Kidney (tissue), 13 donors: ENCODE measurements at regions not wholly inside any gene's neighbourhood (a gene's known extent, or its start where the extent isn't known, plus 50 kb on each side); places are given as distances from the start of the nearest gene placed in this dataset.

Experiments
- DNase-seq, 5 donors: peaks; one replicate each; pipeline ENCODE4 v3.0.0-alpha.2; 2013 to 2020
- FAIRE-seq: peaks from 2 replicates; lab custom pipeline; 2012; peaks lifted over from hg19 to GRCh38; lab: Jason Lieb, UNC
- H3K27ac ChIP-seq, 2 donors: one replicate each; pipeline ENCODE4 v1.7.0; 2013; ENCODE audit warnings: low read depth in 2 of 2, low read length in 2 of 2, inconsistent platforms in 1 of 2
- H3K27me3 ChIP-seq: one replicate; pipeline ENCODE4 v1.7.1; 2013; ENCODE audit warnings: low read length, inconsistent platforms; ENCODE audit not compliant: control insufficient read depth, insufficient read depth
- H3K36me3 ChIP-seq, 3 donors: one replicate each; pipeline versions ENCODE4 v1.7.0 to v1.7.1; 2013; ENCODE audit warnings: low read length in 3 of 3, control low read depth in 1 of 3, inconsistent platforms in 1 of 3; ENCODE audit not compliant: insufficient read depth in 3 of 3, control insufficient read depth in 2 of 3
- H3K4me1 ChIP-seq, 3 donors: one replicate each; pipeline versions ENCODE4 v1.7.0 to v1.7.1; 2013; ENCODE audit warnings: low read length in 3 of 3, inconsistent platforms in 1 of 3, low read depth in 1 of 3; ENCODE audit not compliant: control insufficient read depth in 2 of 3, insufficient read depth in 2 of 3
- H3K4me3 ChIP-seq, 3 donors: one replicate each; pipeline versions ENCODE4 v1.7.0 to v1.8.1; 2013; ENCODE audit warnings: low read length in 3 of 3, control low read depth in 1 of 3, inconsistent platforms in 1 of 3
- H3K9ac ChIP-seq, 3 donors: one replicate each; pipeline versions ENCODE4 v1.7.0 to v1.7.1; 2013; ENCODE audit warnings: low read length in 3 of 3, control low read depth in 1 of 3, inconsistent platforms in 1 of 3
- H3K9me3 ChIP-seq, 3 donors: one replicate each; pipeline versions ENCODE4 v1.7.0 to v1.7.1; 2013; ENCODE audit warnings: low read length in 3 of 3, control low read depth in 1 of 3, inconsistent platforms in 1 of 3; ENCODE audit not compliant: control insufficient read depth in 2 of 3, insufficient read depth in 1 of 3
- intact Hi-C: fragments of 100-400 bp; cut with DNase I; formaldehyde crosslinking; loops from one replicate; pipeline ENCODE4 v1.11.1; 2022
- TF ChIP-seq, protein P1 (sequence below): IDR thresholded peaks from 3 replicates; pipeline ENCODE4 v1.5.1; 2012; ENCODE audit warnings: mild to moderate bottlenecking, moderate library complexity, borderline replicate concordance; ENCODE audit not compliant: insufficient read depth; ENCODE audit errors: extremely low read depth
- donor health status: control.
- donor health status: control.
- donor health status: control.
- donor health status: control.
- donor health status: control.
- donor health status: DM: yes; HTN: yes; CAD: no.
- donor health status: Normal renal cell carcinoma (clear cell type).

DNA sequence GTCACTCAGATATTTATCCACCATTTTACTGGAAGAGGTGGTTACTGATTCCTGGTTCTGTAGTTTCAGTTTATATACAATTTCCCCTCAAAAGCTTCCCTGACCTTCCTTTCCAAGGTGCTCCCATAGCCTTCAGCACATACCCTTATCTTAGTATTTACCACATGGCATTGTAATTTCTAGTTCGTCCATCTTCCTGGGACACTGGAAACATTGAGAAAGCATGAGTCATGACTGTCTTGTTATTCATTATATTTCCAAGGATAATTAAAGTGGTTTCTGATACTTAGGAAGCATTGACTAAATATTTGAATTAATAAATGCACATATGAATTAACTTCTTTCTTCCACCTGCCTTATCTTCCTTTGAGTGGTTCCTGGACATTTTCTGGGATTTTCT, 203.8 kb downstream of the ETAA1 start:
- DNase-seq, result no peak
- no peaks in the 10 kb centered on the region for H3K36me3 ChIP-seq
- H3K9ac ChIP-seq, result no peak overlapping the region
- no peak for FAIRE-seq
- no peaks in the 10 kb centered on the region for H3K27me3 ChIP-seq
- no peaks in the 10 kb centered on the region for H3K4me1 ChIP-seq
- intact Hi-C loops, result no loop called here
- H3K9me3 ChIP-seq, result no peaks in the 10 kb centered on the region
- H3K27ac ChIP-seq, result no peak overlapping the region
- H3K4me3 ChIP-seq, result no peak overlapping the region
- TF ChIP-seq, protein P1, sequence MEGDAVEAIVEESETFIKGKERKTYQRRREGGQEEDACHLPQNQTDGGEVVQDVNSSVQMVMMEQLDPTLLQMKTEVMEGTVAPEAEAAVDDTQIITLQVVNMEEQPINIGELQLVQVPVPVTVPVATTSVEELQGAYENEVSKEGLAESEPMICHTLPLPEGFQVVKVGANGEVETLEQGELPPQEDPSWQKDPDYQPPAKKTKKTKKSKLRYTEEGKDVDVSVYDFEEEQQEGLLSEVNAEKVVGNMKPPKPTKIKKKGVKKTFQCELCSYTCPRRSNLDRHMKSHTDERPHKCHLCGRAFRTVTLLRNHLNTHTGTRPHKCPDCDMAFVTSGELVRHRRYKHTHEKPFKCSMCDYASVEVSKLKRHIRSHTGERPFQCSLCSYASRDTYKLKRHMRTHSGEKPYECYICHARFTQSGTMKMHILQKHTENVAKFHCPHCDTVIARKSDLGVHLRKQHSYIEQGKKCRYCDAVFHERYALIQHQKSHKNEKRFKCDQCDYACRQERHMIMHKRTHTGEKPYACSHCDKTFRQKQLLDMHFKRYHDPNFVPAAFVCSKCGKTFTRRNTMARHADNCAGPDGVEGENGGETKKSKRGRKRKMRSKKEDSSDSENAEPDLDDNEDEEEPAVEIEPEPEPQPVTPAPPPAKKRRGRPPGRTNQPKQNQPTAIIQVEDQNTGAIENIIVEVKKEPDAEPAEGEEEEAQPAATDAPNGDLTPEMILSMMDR, result no peak

DNA sequence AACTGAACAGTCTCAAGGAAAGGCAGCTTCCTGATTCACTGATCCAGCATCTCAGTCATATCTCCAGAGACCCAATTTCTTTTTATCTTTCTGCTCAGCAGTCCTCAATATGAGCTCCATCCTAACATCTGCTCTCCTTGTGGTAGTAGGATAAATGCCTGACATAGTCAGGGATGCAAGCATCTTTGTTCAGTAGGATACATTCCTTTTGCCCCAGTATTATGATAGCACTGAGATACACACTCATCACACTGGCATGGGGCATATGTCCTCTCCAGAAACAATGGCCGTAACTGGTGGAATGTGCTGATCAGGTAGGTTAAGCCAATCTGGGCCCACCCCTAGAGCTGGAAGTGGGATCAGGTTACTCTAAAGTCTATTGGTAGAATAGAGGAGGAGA, 207.2 kb downstream of the ETAA1 start:
- H3K27me3 ChIP-seq, result no peaks in the 10 kb centered on the region
- intact Hi-C loops, result no loop called here
- no peaks in the 10 kb centered on the region for H3K4me1 ChIP-seq
- DNase-seq, result no peak
- H3K4me3 ChIP-seq, result no peak overlapping the region
- no peak for FAIRE-seq
- H3K9ac ChIP-seq, result no peak overlapping the region
- TF ChIP-seq, protein P1, result no peak
- H3K27ac ChIP-seq, result no peak overlapping the region
- H3K9me3 ChIP-seq, result no peaks in the 10 kb centered on the region
- no peaks in the 10 kb centered on the region for H3K36me3 ChIP-seq

DNA sequence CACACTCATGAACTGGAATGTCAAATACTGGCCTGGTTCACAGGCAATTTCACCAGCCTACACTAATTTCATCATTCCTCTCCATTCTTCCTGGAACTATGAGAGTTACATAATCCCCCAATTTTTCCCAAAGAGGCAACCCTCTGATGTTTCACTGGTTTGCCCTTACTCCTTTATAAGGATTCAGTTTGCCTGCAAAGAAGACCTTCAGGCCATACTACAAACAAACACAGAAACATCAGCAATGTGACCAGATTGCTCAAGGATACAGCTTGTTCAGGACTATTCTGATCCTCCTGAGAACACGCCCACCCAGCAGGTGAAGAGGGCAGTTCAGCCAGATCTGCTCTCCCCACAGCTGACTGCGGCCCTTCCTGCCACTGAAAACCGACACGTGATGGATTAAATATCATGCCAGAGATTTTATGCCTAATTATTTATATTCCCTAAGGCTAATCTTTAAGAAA, 215.5 kb downstream of the ETAA1 start:
- no peaks in the 10 kb centered on the region for H3K9me3 ChIP-seq
- intact Hi-C loops, result no loop called here
- no peaks in the 10 kb centered on the region for H3K36me3 ChIP-seq
- H3K4me3 ChIP-seq, result no peak overlapping the region
- no peak overlapping the region for H3K9ac ChIP-seq
- no peak overlapping the region for H3K27ac ChIP-seq
- DNase-seq (no peak), FAIRE-seq (no peak)
- TF ChIP-seq, protein P1, result no peak
- H3K27me3 ChIP-seq, result no peaks in the 10 kb centered on the region
- H3K4me1 ChIP-seq, result no peaks in the 10 kb centered on the region

DNA sequence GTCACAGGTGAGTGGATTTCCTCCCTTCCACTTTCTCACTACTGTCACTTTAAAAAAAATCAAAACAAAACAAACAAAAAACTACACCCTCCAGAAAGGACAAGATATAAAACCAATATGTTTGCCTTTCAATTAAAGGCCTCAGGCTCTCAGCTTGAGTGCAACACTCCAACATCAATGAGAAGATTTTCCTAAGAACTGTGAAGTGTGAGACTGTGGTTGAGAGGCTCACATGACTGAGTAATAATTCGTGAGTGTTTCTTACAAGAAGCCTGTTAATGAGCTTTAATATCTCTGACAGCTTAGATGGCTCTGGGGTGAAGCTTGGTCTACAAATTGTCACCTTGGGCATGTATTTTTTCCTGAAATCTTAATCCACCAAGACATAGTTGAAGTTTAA, 216.1 kb downstream of the ETAA1 start:
- no peak overlapping the region for H3K27ac ChIP-seq
- no peak for FAIRE-seq
- intact Hi-C loops, result no loop called here

More for the DNA sequence above, 216.1 kb downstream of the ETAA1 start:
- no peak for DNase-seq
- H3K36me3 ChIP-seq, result no peaks in the 10 kb centered on the region
- no peaks in the 10 kb centered on the region for H3K4me1 ChIP-seq
- H3K4me3 ChIP-seq, result no peak overlapping the region
- TF ChIP-seq, protein P1, result no peak
- no peaks in the 10 kb centered on the region for H3K27me3 ChIP-seq
- H3K9me3 ChIP-seq, result no peaks in the 10 kb centered on the region
- H3K9ac ChIP-seq, result no peak overlapping the region
